Cardiac septum (tissue), 1 donor: ENCODE measurements at regions not wholly inside any gene's neighbourhood (a gene's known extent, or its start where the extent isn't known, plus 50 kb on each side); places are given as distances from the start of the nearest gene placed in this dataset.

Experiments
- DNase-seq: peaks from one replicate; pipeline ENCODE4 v3.0.0-alpha.2; 2020; ENCODE audit warnings: low spot score
- intact Hi-C: fragments of 100-400 bp; cut with DNase I; formaldehyde crosslinking; loops from one replicate; pipeline ENCODE4 v1.14.0; 2022
- donor health status: DM: no; HTN: no; CAD: no.

DNA sequence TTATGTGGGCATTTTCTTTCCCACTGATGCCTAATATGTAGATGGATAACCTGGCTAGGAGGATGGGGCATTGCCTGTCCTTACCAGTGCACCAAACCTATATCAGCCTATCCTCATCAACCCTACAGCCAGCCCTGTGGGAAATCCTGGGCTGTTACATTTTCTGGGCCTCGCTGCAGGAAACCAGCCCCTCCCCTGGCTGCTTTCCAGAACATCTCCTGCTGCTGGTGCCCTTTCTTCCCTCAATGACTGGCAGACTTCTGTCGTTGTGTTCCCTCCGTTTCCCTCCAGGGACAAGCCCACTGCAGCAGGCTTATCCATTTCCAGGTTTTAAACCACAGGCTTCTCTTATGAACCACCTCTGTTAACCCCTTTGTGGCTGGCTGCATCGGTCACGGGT lies 486.1 kb upstream of the COBL start:
- DNase-seq = no peak
- intact Hi-C loops = no loop called here

DNA sequence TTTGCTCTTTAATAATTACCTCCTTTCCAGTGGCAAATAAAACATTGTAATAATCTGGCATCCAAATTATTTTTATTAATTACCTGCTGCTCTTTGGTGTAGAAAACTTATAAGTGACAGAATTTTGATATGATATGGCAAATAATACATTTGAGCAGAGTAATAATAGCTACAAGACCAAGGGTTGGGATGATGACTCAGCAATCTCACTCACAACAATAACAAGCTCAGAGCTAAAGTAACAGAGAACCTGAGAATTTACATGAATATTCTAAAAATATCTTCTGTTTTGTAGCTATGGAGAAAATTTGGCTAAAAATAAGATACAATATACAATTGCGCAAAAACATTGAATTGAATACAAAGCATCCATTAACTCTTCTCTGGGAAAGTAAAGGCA lies 480.8 kb upstream of the COBL start:
- intact Hi-C loops = no loop called here
- no peak for DNase-seq

DNA sequence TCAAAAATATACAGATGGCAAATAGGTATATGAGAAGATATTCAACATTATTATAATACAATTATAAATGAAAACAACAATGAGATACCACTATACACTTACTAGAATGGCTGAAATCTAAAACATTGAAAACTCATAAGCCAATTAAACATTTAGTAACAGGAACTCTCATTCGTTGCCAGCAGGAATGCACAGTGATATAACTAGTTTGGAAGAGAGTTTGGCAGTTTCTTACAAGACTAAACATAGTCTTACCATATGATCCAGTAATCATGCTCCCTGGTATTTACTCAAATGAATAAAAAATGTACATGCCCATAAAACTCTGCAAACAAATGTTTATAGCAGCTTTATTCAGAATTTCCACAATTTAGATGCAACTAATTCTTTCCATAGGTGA lies 476.2 kb upstream of the COBL start:
- intact Hi-C loops = no loop called here

DNA sequence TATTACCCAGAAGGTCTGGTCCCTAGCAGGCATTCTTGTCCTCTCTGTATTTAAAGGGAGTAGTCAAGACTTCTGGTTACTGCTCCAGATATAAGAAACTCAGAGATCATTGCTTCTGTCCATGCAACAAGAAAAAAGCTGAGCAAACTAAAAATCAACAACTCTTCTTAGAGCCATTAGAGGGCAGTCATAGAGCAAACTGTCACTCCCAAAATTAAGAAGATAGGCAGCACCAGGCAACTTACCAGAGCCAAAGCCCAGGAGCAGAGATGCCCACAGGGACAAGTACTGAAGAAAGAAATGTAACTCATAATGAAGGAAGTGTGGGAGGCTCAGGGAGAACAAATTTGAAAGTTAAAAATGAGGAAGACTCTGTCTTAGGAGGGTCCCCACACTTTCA lies 472.9 kb upstream of the COBL start:
- no peak for DNase-seq
- intact Hi-C loops = no loop called here

More for the DNA sequence above, 476.2 kb upstream of the COBL start:
- no peak for DNase-seq

DNA sequence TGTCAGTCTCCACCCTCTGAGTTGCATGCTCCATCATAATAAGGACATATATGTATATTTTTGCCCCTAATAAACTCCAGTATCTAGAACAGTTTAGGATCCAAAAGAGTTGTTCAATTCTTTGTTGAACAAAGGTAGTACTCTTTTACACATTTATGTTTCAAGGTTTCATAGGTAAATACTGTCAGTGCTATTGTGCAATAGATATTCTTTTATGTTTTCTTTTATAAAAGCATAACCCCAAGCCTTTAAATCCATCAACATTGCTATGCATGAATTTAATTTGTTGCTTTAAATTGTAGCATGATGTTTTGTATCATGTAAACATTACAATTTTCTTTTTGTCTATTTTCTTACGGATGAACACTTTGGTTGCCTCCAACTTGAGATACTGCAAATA lies 469.7 kb upstream of the COBL start:
- DNase-seq = no peak
- intact Hi-C loops = no loop called here

DNA sequence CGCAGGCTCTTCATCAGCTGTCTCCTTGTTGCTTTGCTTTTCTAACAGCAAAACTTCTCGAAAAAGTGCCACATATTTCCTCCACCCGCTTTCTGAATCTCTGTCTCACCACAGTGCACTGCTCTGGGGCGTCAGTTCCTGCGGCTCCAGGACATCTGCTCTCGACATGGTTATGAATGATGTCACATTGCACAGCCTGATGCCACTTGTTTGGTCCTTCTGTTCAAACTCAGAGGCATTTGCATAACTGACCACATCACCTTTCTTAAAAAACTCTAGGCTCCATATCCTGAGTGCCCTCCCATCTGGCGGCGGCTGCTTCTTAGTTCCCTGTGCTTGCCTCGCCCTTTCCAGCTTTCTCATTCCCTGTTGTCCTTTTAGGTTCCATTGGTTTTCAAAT lies 469.3 kb upstream of the COBL start:
- intact Hi-C loops = no loop called here
- DNase-seq = no peak

DNA sequence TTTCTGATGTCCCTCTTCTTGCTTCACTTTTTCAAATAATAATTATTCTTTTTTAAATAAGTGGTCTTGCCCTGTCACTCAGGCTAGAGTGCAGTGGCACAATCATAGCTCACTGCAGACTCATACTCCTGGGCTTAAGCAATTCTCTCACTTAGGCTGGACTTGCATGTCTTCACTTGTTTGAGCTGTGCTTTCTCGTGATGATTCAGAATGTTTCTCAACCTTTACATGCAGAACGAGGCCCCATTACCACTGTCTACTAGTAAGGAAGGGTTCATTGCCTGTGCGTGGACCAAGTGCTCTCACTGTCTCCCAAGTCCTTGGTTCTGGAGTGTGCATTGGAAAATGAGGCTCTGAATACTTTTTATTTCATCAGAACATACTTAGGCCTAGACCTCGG lies 468.6 kb upstream of the COBL start:
- DNase-seq = no peak

DNA sequence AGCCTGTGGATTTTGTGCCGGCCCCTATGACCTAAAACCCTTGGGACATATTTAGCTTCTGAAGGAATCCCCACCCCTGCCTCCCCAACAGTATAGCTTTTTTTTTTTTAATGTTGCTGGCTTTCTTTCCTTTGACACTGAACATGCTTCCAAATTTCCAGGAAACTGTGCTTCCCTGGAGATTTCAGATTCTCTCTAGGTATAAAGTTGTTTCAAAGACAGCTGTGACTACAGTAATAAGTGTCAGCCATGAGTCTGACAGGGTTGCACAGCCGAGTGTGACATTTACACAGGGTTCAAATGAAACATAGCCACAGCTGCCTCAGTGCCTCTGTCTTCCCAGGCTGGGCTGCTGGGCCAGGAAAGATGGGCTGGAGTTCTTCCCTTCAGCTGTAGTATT lies 466.6 kb upstream of the COBL start:
- DNase-seq = no peak
- intact Hi-C loops = no loop called here

More for the DNA sequence above, 468.6 kb upstream of the COBL start:
- intact Hi-C loops = no loop called here

DNA sequence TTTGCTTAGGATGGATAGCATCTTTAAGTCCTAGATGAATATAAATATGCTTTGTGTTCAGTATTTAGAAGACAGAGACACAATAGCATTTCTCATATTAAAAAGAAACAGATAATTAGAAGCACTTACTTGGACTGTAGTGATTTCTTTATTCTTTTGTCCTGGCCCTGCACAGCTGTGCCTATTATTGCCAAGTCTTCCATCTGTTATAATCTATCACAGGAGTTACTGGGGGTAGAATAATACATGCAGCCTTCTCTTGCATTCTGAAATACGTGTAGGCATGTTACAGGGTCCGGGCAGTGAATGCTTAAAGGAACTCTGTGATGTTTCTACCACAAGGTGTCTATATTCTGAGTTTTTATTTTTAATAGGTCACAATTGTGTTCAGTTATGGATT lies 461.5 kb upstream of the COBL start:
- no peak for DNase-seq
- intact Hi-C loops = no loop called here

DNA sequence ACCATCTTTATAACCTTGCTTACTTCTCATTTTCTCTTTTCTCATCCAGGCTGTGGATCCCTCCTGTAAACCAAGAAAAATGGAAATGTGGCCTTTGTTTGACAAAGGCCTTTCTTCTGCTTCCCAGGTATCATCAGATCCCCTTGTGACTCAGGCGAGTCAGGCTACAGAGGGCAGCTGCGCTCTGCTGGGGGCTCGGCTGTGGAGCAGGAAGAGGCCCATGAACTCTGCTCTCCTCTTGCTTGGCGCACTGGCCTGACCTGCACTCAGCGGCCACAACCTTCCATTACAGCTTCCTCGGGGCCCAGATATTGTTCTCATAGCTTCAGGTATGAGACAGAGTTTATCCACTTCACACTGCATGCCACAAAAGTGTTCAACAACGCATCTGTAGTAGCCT lies 457.6 kb upstream of the COBL start:
- DNase-seq = no peak

DNA sequence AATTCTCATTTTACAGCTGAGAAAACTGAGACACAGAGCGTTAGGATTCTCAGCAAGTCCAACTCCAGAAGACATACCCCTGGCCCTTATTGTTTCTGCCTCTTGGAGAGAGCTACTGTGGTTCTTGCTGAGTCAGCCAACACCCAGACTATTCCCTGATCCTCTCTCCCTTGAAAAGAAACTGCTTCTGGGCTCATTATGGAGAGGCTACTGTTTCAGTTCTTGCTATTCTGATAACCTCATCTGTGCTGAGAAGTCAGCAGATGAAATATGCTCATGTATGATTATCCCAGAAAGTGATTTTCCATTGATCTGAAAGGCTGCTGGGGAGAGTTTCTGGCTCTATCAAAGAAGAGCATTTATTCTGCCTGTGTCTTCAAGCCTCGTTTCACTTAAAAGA lies 455.6 kb upstream of the COBL start:
- DNase-seq = no peak
- intact Hi-C loops = no loop called here

More for the DNA sequence above, 457.6 kb upstream of the COBL start:
- intact Hi-C loops = no loop called here

DNA sequence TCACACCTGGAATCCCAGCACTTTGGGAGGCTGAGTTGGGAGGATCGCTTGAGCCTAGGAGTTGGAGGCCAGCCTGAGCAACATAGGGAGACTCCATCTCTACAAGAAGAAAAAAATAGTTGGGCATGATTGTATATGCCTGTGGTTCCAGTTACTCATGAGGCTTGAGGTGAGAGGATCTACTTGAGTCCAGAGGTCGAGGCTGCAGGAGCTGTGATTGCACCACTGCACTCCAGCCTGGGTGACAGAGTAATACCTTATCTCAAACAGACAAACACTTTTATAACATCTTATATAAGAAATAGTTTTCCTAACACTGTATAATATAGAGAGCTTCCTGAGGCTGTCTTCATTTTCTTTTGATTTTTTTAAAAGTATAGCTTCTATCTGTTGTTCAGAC lies 448.4 kb upstream of the COBL start:
- intact Hi-C loops = no loop called here
- no peak for DNase-seq

DNA sequence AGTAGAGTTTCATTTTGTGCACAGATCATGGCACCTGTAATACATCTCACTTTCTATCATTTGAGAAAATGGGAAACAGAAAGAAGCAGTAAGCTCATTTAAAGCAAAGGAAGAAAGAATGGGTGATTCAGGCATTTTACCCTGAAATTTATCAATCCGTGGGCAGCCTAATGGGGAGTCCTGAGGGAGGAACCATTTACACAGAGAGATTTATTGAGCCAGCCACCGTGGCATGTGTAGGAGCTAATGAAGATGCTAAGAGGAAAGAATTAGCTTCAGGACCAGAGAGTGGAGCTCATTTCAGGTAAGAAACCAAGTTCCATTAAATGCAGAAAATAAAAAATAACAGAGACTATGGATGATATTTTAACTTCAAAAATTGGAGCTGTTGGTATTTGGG lies 443.4 kb upstream of the COBL start:
- no peak for DNase-seq
- intact Hi-C loops = no loop called here

DNA sequence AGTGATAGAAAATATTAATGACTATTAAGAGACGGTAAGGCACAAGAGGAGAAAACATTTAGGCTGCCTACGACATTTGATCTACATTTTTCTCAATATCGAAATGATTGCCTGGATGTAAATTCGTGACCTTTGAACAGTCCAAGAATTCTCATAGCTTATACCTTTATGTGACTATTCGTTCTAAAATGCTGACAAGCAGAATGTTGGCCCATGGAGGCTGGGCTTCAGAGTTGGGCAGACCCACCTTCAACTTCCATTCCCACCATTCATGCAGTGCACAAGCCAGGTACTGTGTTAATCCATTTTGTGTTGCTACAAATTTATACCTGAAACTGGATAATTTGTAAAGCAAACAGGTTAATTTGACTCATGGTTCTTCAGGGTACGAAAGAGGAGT lies 441.4 kb upstream of the COBL start:
- DNase-seq = no peak
- intact Hi-C loops = no loop called here

DNA sequence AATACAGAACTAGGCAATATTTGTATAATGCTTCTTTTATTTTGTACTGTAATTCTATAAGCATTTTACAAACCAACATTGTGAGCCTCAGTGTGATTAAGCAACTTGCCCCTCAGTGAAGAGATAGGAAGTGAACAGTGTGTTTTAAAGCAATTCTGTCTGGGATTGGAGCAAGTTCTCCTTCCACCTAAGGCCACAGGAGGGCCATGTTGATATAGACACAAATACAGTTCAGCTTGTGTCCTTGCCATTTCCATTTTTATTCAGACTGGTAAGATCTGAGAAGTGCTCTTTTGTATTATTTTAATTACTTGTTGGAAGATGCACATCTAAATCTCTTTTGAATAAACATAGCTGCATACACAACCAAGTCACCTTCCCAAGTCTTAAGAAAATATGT lies 416.3 kb upstream of the COBL start:
- intact Hi-C loops = loop anchor here (5.0 kb wide), 1 partner anchor 149 kb away; no protein-coding TSS in a partner anchor
- no peak for DNase-seq

DNA sequence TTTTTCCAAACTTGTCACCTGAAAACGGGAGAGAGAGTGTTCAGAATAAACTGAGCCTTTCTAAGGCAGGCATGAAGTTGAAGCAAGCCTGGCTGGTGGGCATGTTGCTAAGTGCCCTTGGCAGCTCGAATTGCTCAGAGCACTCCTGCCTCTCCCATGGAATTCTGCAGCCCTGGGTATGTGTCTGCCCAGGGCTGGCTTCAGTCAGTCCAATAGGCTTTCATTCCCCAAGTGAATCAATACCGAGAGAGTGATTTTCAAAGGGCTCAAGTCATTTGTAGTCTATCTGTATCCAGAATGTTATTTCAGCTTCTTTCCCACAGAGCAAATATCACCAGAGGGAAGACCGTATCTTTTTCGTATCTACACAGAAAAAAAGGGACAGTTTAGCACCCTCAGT lies 415.5 kb upstream of the COBL start:
- intact Hi-C loops = loop anchor here (5.0 kb wide), 1 partner anchor 150 kb away; no protein-coding TSS in a partner anchor
- DNase-seq = no peak

DNA sequence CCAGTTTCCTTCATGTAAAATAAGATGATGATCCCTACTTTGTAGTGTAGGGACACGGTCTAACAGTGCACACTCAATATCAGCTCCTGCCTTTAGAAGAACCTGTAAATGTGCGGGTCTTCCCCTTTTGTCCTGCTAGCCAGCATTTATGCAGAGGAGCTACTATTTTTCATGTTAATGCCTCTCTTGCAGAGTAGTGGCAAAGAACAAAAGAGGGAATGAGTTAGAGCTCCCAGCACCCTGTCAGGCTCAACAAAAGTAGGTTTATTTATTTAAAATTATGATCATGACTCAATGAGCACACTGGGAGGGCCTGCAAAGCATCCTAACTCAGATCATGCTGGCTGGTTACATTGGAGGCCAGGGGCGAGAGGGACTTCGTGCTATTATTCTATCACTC lies 414.5 kb upstream of the COBL start:
- no peak for DNase-seq
- intact Hi-C loops = loop anchor here (5.0 kb wide), 1 partner anchor 151 kb away; no protein-coding TSS in a partner anchor

DNA sequence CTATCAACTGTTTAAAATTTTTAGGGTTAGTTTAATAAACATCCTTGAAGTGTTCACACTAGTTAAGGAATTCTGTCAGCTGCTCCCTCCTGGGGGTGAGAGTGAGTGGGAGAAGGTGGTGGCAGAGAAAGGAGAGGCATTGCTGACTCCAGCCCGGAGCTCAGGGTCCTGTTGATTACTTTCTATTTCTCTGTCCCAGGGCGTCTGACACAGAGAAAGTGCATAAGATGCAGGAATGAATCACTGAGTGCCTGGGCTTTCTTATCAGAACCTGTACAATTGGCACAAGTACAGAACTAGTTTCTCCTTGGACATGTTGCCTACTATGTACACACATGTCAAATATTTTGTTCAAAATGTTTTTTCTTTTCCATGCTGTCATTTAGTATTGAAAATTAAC lies 410.8 kb upstream of the COBL start:
- DNase-seq = no peak
- intact Hi-C loops = no loop called here

DNA sequence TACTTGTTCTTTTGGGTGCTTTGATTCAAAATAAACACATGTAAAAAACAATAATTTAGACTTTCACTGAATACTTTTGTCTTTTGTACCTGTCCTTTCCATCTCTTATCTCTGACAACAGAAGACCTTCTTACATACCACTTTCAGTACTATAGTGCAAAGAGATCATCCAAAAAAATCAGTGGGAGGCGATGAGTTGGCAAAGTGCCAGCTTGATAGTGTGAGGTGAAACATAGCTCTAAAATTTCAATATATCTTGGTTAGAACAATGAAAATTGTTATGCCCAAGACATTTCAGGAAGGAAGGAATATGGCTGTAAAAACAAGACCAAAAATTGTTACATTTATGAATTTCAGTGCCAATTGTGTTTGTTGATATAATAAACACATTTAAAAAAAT lies 390.2 kb upstream of the COBL start:
- no peak for DNase-seq
- intact Hi-C loops = no loop called here

DNA sequence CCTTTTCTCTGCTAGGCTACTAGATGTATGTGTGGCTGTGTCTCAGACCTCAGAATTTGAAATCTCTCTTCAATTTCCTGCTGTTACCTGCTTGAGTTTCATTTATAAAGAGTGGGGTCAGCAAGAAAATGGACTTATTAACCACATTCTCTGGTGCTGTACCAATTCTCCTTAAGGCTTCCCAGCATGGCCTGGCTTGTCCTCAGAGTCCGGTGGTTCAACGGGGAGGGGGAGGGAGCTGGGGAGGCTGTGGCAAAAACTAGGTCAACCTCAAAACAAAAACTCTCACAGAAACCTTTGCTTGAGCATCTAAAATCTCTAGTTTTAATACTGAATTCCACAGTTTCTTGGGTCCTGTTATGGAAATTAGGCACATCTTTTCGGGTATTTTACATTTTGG lies 389.1 kb upstream of the COBL start:
- no peak for DNase-seq
- intact Hi-C loops = no loop called here

DNA sequence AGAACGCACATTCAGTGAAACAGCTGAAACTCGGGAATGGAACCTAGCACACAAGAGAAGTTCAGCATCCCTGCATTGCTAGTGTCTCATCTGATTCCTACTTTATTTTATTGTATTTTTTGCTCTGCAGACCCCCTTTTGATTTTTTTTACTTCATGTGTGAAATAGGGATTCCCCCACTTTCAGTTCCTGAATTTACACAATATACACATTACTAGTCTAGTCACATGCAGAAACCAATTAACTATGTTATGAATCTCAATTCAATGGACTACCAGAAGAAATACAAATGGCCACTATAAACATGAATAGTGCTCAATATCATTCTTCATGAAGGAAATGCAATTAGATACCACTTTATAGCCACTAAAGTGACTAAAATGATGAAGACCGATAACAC lies 386.1 kb upstream of the COBL start:
- no peak for DNase-seq
- intact Hi-C loops = no loop called here

DNA sequence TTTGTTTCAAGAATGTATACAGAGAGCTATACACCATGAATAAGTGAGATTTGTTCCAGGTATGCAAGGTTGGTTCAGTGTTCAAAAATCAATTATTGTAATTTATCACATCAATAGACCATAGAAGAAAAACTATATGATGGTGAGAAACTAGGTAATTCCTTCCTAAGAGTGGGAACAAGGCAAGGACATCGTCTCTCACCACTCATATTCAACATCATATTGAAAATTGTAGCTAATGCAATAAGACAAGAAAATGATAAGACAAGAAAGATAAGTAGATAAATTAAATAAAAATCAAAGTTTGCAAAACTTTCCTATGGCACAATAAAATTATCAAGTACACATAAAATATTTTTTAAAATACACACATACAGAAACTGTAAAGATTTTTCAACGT lies 385.3 kb upstream of the COBL start:
- intact Hi-C loops = no loop called here
- DNase-seq = no peak
